Coronary artery (tissue), 2 donors: ENCODE measurements at regions not wholly inside any gene's neighbourhood (a gene's known extent, or its start where the extent isn't known, plus 50 kb on each side); places are given as distances from the start of the nearest gene placed in this dataset.
A peak's percentile ranks its signal among the peaks of the same experiment; 100 is the strongest.
"Not testable (repeated sequence)": the region's sequence is repeated elsewhere in the genome, so short reads cannot be mapped to it uniquely, and the experiment has no call there.

Source experiments
- DNase-seq: peaks from one replicate; pipeline ENCODE4 v3.0.0-alpha.2; 2017; ENCODE audit warnings: low spot score
- H3K27ac ChIP-seq, 2 donors: fragments of 200-600 bp; sonication (generic); one replicate each; pipeline ENCODE4 v1.5.1; 2016 to 2019
- H3K4me3 ChIP-seq: fragments of 200-600 bp; sonication (generic); 2 replicates; pipeline ENCODE4 v1.5.1; 2016; ENCODE audit warnings: mild to moderate bottlenecking, moderate library complexity
- CTCF ChIP-seq: fragments of 200-600 bp; sonication (generic); IDR thresholded peaks from one replicate; pipeline ENCODE4 v1.5.1; 2019; ENCODE audit warnings: antibody characterized with exemption

DNA sequence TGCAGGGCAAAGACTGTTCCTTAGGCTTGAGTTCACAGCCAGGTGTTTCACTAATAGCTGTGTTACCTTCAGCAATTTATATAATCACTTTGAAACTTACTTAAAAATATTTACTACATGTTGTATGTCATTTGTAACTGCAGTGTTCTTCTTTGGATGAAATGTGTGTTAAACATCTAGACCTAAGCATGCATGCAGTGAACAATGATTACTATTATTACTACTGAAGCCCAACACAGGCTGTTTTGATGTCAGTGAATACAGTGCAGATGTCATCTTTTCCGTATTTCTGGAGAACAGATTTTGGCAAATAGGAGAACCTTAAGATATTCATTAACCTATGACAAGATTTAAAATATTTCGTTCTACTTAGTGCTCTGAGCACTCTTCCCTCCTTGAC lies 101.8 kb upstream of the ANK2 start:
- no peak overlapping the region for H3K27ac ChIP-seq
- no peak for TF ChIP-seq CTCF
- DNase-seq = no peak
- H3K4me3 ChIP-seq = no peak overlapping the region

GRCh38 chr4:112951362-112952312 lies 97.8 kb upstream of the ANK2 start:
- TF ChIP-seq CTCF = no peak
- H3K4me3 ChIP-seq = peak overlapping the region; percentile 31
- DNase-seq = no peak
- H3K27ac ChIP-seq = no peak overlapping the region

GRCh38 chr4:112952313-112952700 lies 97.1 kb upstream of the ANK2 start:
- H3K4me3 ChIP-seq = no peak overlapping the region
- no peak overlapping the region for H3K27ac ChIP-seq
- TF ChIP-seq CTCF = no peak
- no peak for DNase-seq

DNA sequence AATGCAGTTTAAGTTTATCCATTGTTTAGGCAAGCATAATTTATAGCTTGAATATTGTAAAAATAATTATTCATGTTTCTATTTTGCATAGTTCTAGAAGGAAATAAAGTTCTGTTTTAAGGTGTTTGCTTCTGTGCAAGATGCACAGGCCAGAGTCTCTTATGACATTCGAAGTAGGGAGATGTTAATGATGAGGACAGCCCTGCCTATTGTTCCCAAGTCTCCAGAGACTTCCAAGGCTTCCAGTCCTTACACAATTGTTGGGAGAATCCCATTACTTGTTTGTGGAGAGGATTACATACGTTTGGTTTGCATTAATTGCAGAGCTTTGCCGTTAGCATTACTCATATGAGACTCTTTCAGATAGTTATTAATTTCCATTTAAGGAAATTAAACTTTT lies 96.2 kb upstream of the ANK2 start:
- H3K4me3 ChIP-seq = no peak overlapping the region
- DNase-seq = no peak
- TF ChIP-seq CTCF = no peak
- H3K27ac ChIP-seq = no peak overlapping the region

DNA sequence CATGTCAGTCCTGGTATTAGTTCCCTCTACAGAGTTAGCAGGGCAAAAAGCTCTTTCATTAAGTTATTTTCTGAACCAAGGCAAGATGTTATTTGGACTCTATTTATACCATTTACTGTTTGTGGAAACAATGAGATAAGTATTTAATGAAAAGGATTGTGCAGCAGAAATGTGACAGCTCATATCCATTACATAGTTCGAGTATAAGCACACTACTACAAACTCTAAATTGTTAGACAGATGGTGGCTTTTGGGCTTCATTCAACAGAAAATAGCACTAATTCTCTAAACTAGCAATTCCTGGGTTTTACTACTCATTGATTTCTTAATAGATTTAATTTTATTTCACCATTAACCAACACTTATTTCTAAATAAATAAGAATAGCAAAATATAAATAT lies 95.2 kb upstream of the ANK2 start:
- TF ChIP-seq CTCF = no peak

DNA sequence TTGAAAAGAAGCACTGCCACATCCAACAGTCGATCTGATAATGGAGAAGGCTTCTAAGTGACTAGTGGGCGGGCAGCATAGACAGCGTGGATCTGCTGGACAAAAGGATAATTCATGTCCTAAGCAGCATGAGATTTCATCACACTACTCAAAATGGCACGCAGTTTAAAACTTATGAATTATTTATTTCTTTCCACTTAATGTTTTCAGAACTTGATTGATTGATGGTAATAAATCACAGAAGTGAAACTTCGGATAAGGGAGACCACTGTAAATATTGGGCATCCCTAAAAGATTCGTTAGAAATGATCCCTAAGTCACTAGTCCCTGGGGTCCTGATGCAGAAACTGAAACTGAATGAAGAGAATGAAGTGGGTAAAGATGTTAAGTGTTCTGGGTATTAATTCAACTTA lies 93.0 kb upstream of the ANK2 start:
- no peak overlapping the region for H3K27ac ChIP-seq
- no peak overlapping the region for H3K4me3 ChIP-seq
- TF ChIP-seq CTCF = no peak
- DNase-seq = no peak

More for the DNA sequence above, 95.2 kb upstream of the ANK2 start:
- DNase-seq = no peak
- Histone ChIP-seq H3K27ac (no peak overlapping the region), H3K4me3 (no peak overlapping the region)

DNA sequence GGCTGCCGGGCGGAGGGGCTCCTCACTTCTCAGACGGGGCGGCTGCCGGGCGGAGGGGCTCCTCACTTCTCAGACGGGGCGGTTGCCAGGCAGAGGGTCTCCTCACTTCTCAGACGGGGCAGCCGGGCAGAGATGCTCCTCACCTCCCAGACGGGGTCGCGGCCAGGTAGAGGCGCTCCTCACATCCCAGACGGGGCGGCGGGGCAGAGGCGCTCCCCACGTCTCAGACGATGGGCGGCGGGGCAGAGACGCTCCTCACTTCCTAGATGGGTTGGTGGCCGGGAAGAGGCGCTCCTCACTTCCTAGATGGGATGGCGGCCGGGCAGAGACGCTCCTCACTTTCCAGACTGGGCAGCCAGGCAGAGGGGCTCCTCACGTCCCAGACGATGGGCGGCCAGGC lies 91.7 kb upstream of the ANK2 start:
- not testable (repeated sequence) for H3K4me3 ChIP-seq, DNase-seq, H3K27ac ChIP-seq
